Fibroblast of lung (primary cell): ENCODE measurements at regions not wholly inside any gene's neighbourhood (a gene's known extent, or its start where the extent isn't known, plus 50 kb on each side); places are given as distances from the start of the nearest gene placed in this dataset.

Source experiments
- DNase-seq, 2 donors: peaks; one replicate each; pipeline versions ENCODE4 v3.0.0 to v3.0.0-alpha.2; 2010; ENCODE audit warnings: low read depth in 2 of 2
- H2AFZ ChIP-seq: 2 replicates; pipeline ENCODE4 v1.5.1; 2012; ENCODE audit warnings: low read length, control low read depth, inconsistent platforms
- H3K27ac ChIP-seq: 2 replicates; pipeline ENCODE4 v1.5.1; 2011; ENCODE audit warnings: low read length, control low read depth; ENCODE audit not compliant: insufficient read depth
- H3K27me3 ChIP-seq: 2 replicates; pipeline ENCODE4 v1.5.1; 2011; ENCODE audit warnings: mild to moderate bottlenecking, low read length; ENCODE audit not compliant: control insufficient read depth, insufficient read depth
- H3K36me3 ChIP-seq: 2 replicates; pipeline ENCODE4 v1.5.1; 2011; ENCODE audit warnings: low read length; ENCODE audit not compliant: control insufficient read depth, insufficient read depth
- H3K4me1 ChIP-seq: 2 replicates; pipeline ENCODE4 v1.5.1; 2011; ENCODE audit warnings: low read length; ENCODE audit not compliant: control insufficient read depth, insufficient read depth; ENCODE audit errors: extremely low read depth
- H3K4me2 ChIP-seq: 2 replicates; pipeline ENCODE4 v1.5.1; 2011; ENCODE audit warnings: low read length, control low read depth; ENCODE audit not compliant: insufficient read depth; ENCODE audit errors: extremely low read depth
- H3K4me3 ChIP-seq, 4 experiments: fragments of 200-600 bp in 1 of 4; sonication (generic) in 1 of 4; replicated peaks in 1 of 4; 2 replicates each; pipeline ENCODE4 v1.5.1; 2011 to 2016; ENCODE audit warnings: low read length in 4 of 4, low read depth in 3 of 4, mild to moderate bottlenecking in 3 of 4, control low read depth in 2 of 4, inconsistent platforms in 1 of 4, mixed read lengths in 1 of 4; ENCODE audit not compliant: insufficient read depth in 1 of 4; ENCODE audit errors: control extremely low read depth in 1 of 4
- H3K79me2 ChIP-seq: 2 replicates; pipeline ENCODE4 v1.5.1; 2012; ENCODE audit warnings: mild to moderate bottlenecking, low read length, inconsistent platforms; ENCODE audit not compliant: control insufficient read depth, insufficient read depth
- H3K9ac ChIP-seq: 2 replicates; pipeline ENCODE4 v1.5.1; 2011; ENCODE audit warnings: mild to moderate bottlenecking, low read length, control low read depth; ENCODE audit not compliant: insufficient read depth
- H3K9me3 ChIP-seq: 2 replicates; pipeline ENCODE4 v1.5.1; 2012; ENCODE audit warnings: low read depth, low read length; ENCODE audit not compliant: control insufficient read depth, insufficient read depth
- H4K20me1 ChIP-seq: 2 replicates; pipeline ENCODE4 v1.5.1; 2011; ENCODE audit warnings: low read length; ENCODE audit not compliant: control insufficient read depth, insufficient read depth; ENCODE audit errors: extremely low read depth
- EZH2 ChIP-seq: IDR thresholded peaks from 2 replicates; pipeline ENCODE4 v1.5.1; 2012; ENCODE audit warnings: low read length, control low read depth, mild to moderate bottlenecking; ENCODE audit errors: missing control alignments
- TF ChIP-seq, protein P1 (sequence below), 2 donors: IDR thresholded peaks in 1 of 2; conservative IDR thresholded peaks in 1 of 2; 1 replicate in 1 of 2; 2 replicates in 1 of 2; pipeline ENCODE4 v1.5.1; 2011 to 2012; ENCODE audit warnings: low read length in 2 of 2, control low read depth in 1 of 2, inconsistent platforms in 1 of 2, low read depth in 1 of 2, mild to moderate bottlenecking in 1 of 2

DNA sequence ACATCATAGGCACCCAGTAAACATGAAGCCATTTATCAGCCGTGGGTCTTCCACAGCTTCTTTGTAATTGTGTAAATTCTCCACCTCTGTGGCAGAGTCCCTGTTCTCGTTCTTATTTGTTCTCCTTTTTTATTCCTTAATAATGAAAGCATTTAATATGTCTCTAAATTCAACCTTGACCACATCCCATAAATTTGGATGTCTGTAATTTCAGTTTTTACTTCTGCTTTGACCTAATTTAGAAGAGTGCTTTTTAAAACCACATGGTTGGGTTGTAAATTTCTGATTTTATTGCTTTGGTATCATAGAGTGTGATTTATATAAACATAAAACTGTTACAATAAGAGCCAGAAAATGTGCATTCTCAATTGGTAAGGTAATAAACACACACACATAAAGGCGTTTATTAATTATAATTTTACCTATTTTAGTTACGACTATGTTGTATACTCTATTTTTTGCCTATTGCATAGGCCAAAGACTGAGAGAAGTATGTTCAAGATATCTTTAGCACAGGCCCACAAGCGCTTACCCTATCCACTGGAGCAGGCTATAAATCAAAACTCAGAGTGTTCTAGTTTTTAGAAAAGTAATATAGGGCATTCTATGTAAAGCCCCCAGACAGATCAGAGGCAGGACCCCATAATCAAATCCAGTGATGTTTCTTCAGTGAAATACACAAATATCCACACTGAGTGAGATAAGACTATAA lies 58.0 kb upstream of the CCND1 start:
- Histone ChIP-seq H2AFZ (no peak overlapping the region), H3K4me1 (peaks cover 3% of the 10 kb centered on the region), H3K4me2 (no peak overlapping the region), H3K27me3 (no peaks in the 10 kb centered on the region), H4K20me1 (no peaks in the 10 kb centered on the region), H3K79me2 (no peaks in the 10 kb centered on the region), H3K4me3 (no peak overlapping the region), H3K9me3 (no peaks in the 10 kb centered on the region), H3K36me3 (no peaks in the 10 kb centered on the region), H3K9ac (no peak overlapping the region), H3K27ac (no peak overlapping the region)
- TF ChIP-seq EZH2: no peak
- TF ChIP-seq, protein P1, sequence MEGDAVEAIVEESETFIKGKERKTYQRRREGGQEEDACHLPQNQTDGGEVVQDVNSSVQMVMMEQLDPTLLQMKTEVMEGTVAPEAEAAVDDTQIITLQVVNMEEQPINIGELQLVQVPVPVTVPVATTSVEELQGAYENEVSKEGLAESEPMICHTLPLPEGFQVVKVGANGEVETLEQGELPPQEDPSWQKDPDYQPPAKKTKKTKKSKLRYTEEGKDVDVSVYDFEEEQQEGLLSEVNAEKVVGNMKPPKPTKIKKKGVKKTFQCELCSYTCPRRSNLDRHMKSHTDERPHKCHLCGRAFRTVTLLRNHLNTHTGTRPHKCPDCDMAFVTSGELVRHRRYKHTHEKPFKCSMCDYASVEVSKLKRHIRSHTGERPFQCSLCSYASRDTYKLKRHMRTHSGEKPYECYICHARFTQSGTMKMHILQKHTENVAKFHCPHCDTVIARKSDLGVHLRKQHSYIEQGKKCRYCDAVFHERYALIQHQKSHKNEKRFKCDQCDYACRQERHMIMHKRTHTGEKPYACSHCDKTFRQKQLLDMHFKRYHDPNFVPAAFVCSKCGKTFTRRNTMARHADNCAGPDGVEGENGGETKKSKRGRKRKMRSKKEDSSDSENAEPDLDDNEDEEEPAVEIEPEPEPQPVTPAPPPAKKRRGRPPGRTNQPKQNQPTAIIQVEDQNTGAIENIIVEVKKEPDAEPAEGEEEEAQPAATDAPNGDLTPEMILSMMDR (conservative IDR thresholded peaks at IDR 0.05 in 1 of 2, IDR thresholded peaks at IDR 0.05 in 1 of 2; ENCODE audit: low read depth in 1 of 2, low read length in 2 of 2): no peak
- DNase-seq: no peak

DNA sequence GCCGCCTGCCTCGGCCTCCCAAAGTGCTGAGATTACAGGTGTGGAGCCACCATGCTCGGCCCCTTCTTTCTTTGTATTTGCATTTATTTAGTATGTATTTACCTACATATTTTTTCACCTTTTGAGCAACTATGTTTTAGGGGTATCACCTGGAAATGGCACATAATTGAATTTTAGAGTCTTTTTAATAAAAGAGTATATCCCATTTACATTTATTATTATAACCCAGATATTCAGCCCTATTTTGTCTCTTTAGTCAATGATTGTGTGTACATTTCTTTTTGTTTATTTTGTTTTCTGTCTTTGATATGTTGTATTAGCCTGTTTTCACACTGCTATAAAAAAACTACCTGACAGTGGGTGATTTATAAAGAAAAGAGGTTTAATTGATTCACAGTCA lies 56.8 kb upstream of the CCND1 start:
- Histone ChIP-seq H3K36me3 (no peaks in the 10 kb centered on the region), H4K20me1 (no peaks in the 10 kb centered on the region), H3K9me3 (no peaks in the 10 kb centered on the region), H3K4me1 (peaks cover 3% of the 10 kb centered on the region), H3K27ac (no peak overlapping the region), H2AFZ (no peak overlapping the region), H3K4me2 (no peak overlapping the region), H3K79me2 (no peaks in the 10 kb centered on the region), H3K4me3 (no peak overlapping the region), H3K9ac (no peak overlapping the region), H3K27me3 (no peaks in the 10 kb centered on the region)
- DNase-seq: no peak
- TF ChIP-seq, protein P1 (conservative IDR thresholded peaks at IDR 0.05 in 1 of 2, IDR thresholded peaks at IDR 0.05 in 1 of 2; ENCODE audit: low read depth in 1 of 2, low read length in 2 of 2): no peak

DNA sequence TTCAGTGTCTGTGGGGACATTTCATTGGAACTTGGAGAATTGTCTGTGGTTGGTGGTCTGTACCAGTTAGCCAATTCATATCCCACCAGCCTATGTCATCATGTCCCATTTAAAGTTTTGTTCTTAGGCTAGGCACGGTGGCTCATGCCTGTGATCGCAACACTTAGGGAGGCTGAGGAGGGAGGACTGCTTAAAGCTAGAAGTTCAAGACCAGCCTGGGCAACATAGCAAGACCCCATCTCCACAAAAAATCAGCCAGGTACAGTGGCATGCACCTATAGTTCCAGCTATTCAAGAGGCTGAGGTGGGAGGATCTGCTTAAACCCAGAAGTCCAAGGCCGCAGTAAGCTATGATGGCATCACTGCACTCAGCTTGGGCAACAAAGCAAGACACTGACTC lies 55.6 kb upstream of the CCND1 start:
- H3K9ac ChIP-seq: no peak overlapping the region
- TF ChIP-seq EZH2: no peak
- TF ChIP-seq, protein P1 (conservative IDR thresholded peaks at IDR 0.05 in 1 of 2, IDR thresholded peaks at IDR 0.05 in 1 of 2; ENCODE audit: low read depth in 1 of 2, low read length in 2 of 2): no peak
- no peak for DNase-seq
- no peaks in the 10 kb centered on the region for H3K36me3 ChIP-seq
- no peak overlapping the region for H3K4me3 ChIP-seq
- H3K27me3 ChIP-seq: no peaks in the 10 kb centered on the region
- H3K4me1 ChIP-seq: peaks cover 3% of the 10 kb centered on the region
- no peaks in the 10 kb centered on the region for H3K9me3 ChIP-seq
- no peak overlapping the region for H3K4me2 ChIP-seq
- H3K79me2 ChIP-seq: no peaks in the 10 kb centered on the region
- no peak overlapping the region for H3K27ac ChIP-seq
- H4K20me1 ChIP-seq: no peaks in the 10 kb centered on the region
- no peak overlapping the region for H2AFZ ChIP-seq
